Thyroid gland (tissue), 4 donors: ENCODE measurements at regions not wholly inside any gene's neighbourhood (a gene's known extent, or its start where the extent isn't known, plus 50 kb on each side); places are given as distances from the start of the nearest gene placed in this dataset.

Source experiments
- DNase-seq, 2 donors: peaks; one replicate each; pipeline ENCODE4 v3.0.0-alpha.2; 2019
- H3K27ac ChIP-seq, 3 donors: fragments of 200-600 bp; sonication (generic); 1 replicate in 2 of 3; 2 replicates in 1 of 3; pipeline ENCODE4 v1.5.1; 2016 to 2019; ENCODE audit warnings: mild to moderate bottlenecking in 1 of 3, moderate library complexity in 1 of 3
- H3K27me3 ChIP-seq: fragments of 200-600 bp; sonication (generic); one replicate; pipeline ENCODE4 v1.5.1; 2019
- H3K36me3 ChIP-seq, 2 donors: fragments of 200-600 bp; sonication (generic); one replicate each; pipeline ENCODE4 v1.5.1; 2016 to 2019
- H3K4me1 ChIP-seq, 2 donors: fragments of 200-600 bp; sonication (generic); one replicate each; pipeline ENCODE4 v1.5.1; 2017 to 2019
- H3K4me3 ChIP-seq, 3 donors: fragments of 200-600 bp; sonication (generic); replicated peaks in 1 of 3; 1 replicate in 2 of 3; 2 replicates in 1 of 3; pipeline ENCODE4 v1.5.1; 2016; ENCODE audit warnings: mild to moderate bottlenecking in 1 of 3
- H3K9me3 ChIP-seq: fragments of 200-600 bp; sonication (generic); one replicate; pipeline ENCODE4 v1.5.1; 2017
- POLR2A ChIP-seq, 2 donors: fragments of 450-650 bp; IDR thresholded peaks; one replicate each; pipeline ENCODE4 v1.6.1; 2017; ENCODE audit warnings: antibody characterized with exemption in 2 of 2, mild to moderate bottlenecking in 2 of 2, moderate library complexity in 1 of 2
- WGBS, 2 donors: methylation state at CpG; one replicate each; pipeline ENCODE4 v1.1.5; 2017; 5-methylcytosine and 5-hydroxymethylcytosine counted together
- intact Hi-C: fragments of 100-400 bp; cut with DNase I; formaldehyde crosslinking; loops from one replicate; pipeline ENCODE4 v1.15.1; 2023
- TF ChIP-seq, protein P1 (sequence below), 6 experiments: fragments of 200-600 bp in 3 of 6; fragments of 450-650 bp in 3 of 6; sonication (generic) in 3 of 6; IDR thresholded peaks; one replicate each; pipeline ENCODE4 v1.5.1; 2016 to 2019; ENCODE audit warnings: antibody characterized with exemption in 6 of 6, mild to moderate bottlenecking in 2 of 6, inconsistent platforms in 1 of 6, moderate library complexity in 1 of 6

DNA sequence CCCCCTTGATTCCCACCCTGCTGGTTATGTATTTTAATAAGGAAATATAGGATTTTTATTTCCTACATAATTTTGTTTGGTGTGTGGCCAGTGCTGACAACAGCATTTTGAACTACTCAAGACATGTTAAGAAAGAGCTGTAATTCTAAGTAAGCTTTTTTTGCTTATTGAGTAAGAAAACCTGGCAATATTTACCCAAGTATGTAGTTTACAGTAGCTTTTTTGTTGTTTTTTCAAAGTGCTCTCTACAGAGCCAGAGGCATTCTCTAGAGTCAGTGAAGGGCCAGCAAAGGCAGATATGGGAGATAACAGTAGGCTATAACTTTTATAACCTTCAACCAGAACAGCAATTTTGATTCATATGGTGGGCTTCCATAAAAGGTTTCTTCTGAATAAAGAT lies 63.2 kb upstream of the TMEM168 start:
- DNase-seq = no peak
- Histone ChIP-seq H3K36me3 (no peaks in the 10 kb centered on the region), H3K4me3 (no peak overlapping the region), H3K9me3 (no peaks in the 10 kb centered on the region), H3K27ac (peak overlapping the region in 1 of 3 donors; percentile 38), H3K27me3 (no peaks in the 10 kb centered on the region), H3K4me1 (peaks cover 9% of the 10 kb centered on the region in 2 donors)
- no peak for TF ChIP-seq POLR2A (IDR thresholded peaks at IDR 0.05)
- TF ChIP-seq, protein P1, sequence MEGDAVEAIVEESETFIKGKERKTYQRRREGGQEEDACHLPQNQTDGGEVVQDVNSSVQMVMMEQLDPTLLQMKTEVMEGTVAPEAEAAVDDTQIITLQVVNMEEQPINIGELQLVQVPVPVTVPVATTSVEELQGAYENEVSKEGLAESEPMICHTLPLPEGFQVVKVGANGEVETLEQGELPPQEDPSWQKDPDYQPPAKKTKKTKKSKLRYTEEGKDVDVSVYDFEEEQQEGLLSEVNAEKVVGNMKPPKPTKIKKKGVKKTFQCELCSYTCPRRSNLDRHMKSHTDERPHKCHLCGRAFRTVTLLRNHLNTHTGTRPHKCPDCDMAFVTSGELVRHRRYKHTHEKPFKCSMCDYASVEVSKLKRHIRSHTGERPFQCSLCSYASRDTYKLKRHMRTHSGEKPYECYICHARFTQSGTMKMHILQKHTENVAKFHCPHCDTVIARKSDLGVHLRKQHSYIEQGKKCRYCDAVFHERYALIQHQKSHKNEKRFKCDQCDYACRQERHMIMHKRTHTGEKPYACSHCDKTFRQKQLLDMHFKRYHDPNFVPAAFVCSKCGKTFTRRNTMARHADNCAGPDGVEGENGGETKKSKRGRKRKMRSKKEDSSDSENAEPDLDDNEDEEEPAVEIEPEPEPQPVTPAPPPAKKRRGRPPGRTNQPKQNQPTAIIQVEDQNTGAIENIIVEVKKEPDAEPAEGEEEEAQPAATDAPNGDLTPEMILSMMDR (IDR thresholded peaks at IDR 0.05) = no peak
- intact Hi-C loops = no loop called here

- no peaks in the 10 kb centered on the region for H3K36me3 ChIP-seq
- H3K27me3 ChIP-seq = no peaks in the 10 kb centered on the region
- intact Hi-C loops = no loop called here
- H3K27ac ChIP-seq = no peak overlapping the region
- no peak overlapping the region for H3K4me3 ChIP-seq
- 93 to 100% methylated on average over 1 of the region's 1 CpG for WGBS, 2 donors
- no peak for DNase-seq
- H3K9me3 ChIP-seq = no peaks in the 10 kb centered on the region
- peaks cover 0 to under 1% of the 10 kb centered on the region in 2 donors for H3K4me1 ChIP-seq
- TF ChIP-seq, protein P1 (IDR thresholded peaks at IDR 0.05) = no peak
- no peak for TF ChIP-seq POLR2A (IDR thresholded peaks at IDR 0.05)
Observed at GRCh38 chr7:112843151-112843550, 53.0 kb upstream of the TMEM168 start.
